ENCODE measurements at regions not wholly inside any gene's neighbourhood (a gene's known extent, or its start where the extent isn't known, plus 50 kb on each side); places are given as distances from the start of the nearest gene placed in this dataset.

GRCh38 chr9:84567805-84568204 is 101.7 kb upstream of the NTRK2 start:
- Mint-ChIP-seq H3K4me3 (no peak overlapping the region), H3K36me3 (ENCODE audit: low read depth) (no peaks in the 10 kb centered on the region)

GRCh38 chr9:84570482-84571154 is 98.9 kb upstream of the NTRK2 start:
- Mint-ChIP-seq H3K4me1 (no peaks in the 10 kb centered on the region), H3K36me3 (ENCODE audit: low read depth) (no peaks in the 10 kb centered on the region), H3K4me3 (no peak overlapping the region), H3K27ac (no peak overlapping the region), H3K27me3 (ENCODE audit: low read depth) (peaks cover 4% of the 10 kb centered on the region), H3K9me3 (no peaks in the 10 kb centered on the region)
- no peak for TF ChIP-seq CTCF (IDR thresholded peaks at IDR 0.05; ENCODE audit: unreplicated experiment in 3 of 3)

More at GRCh38 chr9:84567805-84568204, 101.7 kb upstream of the NTRK2 start:
- H3K27ac Mint-ChIP-seq, result no peak overlapping the region
- H3K27me3 Mint-ChIP-seq (ENCODE audit: low read depth), result peaks cover 4% of the 10 kb centered on the region
- TF ChIP-seq CTCF (IDR thresholded peaks at IDR 0.05; ENCODE audit: unreplicated experiment in 3 of 3), result no peak
- no peaks in the 10 kb centered on the region for H3K4me1 Mint-ChIP-seq
- H3K9me3 Mint-ChIP-seq, result no peaks in the 10 kb centered on the region

- Mint-ChIP-seq H3K27ac (no peak overlapping the region), H3K4me3 (no peak overlapping the region), H3K36me3 (ENCODE audit: low read depth) (no peaks in the 10 kb centered on the region), H3K4me1 (no peaks in the 10 kb centered on the region), H3K27me3 (ENCODE audit: low read depth) (peaks cover 4% of the 10 kb centered on the region), H3K9me3 (peaks cover 4% of the 10 kb centered on the region)
- TF ChIP-seq CTCF (IDR thresholded peaks at IDR 0.05; ENCODE audit: unreplicated experiment in 3 of 3), result no peak
Observed at GRCh38 chr9:84573083-84573482, 96.4 kb upstream of the NTRK2 start.

- no peaks in the 10 kb centered on the region for H3K36me3 Mint-ChIP-seq (ENCODE audit: low read depth)
- H3K9me3 Mint-ChIP-seq, result peaks cover 6% of the 10 kb centered on the region
- no peaks in the 10 kb centered on the region for H3K4me1 Mint-ChIP-seq
- peaks cover 4% of the 10 kb centered on the region for H3K27me3 Mint-ChIP-seq (ENCODE audit: low read depth)
- no peak for TF ChIP-seq CTCF (IDR thresholded peaks at IDR 0.05; ENCODE audit: unreplicated experiment in 3 of 3)
- no peak overlapping the region for H3K27ac Mint-ChIP-seq
- no peak overlapping the region for H3K4me3 Mint-ChIP-seq
Observed at GRCh38 chr9:84575705-84576104, 93.8 kb upstream of the NTRK2 start.

GRCh38 chr9:84583866-84584265 is 85.7 kb upstream of the NTRK2 start:
- Mint-ChIP-seq H3K9me3 (no peaks in the 10 kb centered on the region), H3K4me1 (peaks cover 7% of the 10 kb centered on the region), H3K36me3 (ENCODE audit: low read depth) (no peaks in the 10 kb centered on the region), H3K4me3 (no peak overlapping the region), H3K27ac (no peak overlapping the region), H3K27me3 (ENCODE audit: low read depth) (no peaks in the 10 kb centered on the region)
- TF ChIP-seq CTCF (IDR thresholded peaks at IDR 0.05; ENCODE audit: unreplicated experiment in 3 of 3), result no peak

GRCh38 chr9:84586662-84587061 is 82.9 kb upstream of the NTRK2 start:
- H3K9me3 Mint-ChIP-seq, result no peaks in the 10 kb centered on the region

More at GRCh38 chr9:84586662-84587061, 82.9 kb upstream of the NTRK2 start:
- no peak overlapping the region for H3K27ac Mint-ChIP-seq
- H3K27me3 Mint-ChIP-seq (ENCODE audit: low read depth), result no peaks in the 10 kb centered on the region
- peaks cover 7% of the 10 kb centered on the region for H3K4me1 Mint-ChIP-seq
- H3K4me3 Mint-ChIP-seq, result no peak overlapping the region
- no peaks in the 10 kb centered on the region for H3K36me3 Mint-ChIP-seq (ENCODE audit: low read depth)
- TF ChIP-seq CTCF (IDR thresholded peaks at IDR 0.05; ENCODE audit: unreplicated experiment in 3 of 3), result no peak

All from nephron (organoid).